IMR-90 (cell line): ENCODE measurements at regions not wholly inside any gene's neighbourhood (a gene's known extent, or its start where the extent isn't known, plus 50 kb on each side); places are given as distances from the start of the nearest gene placed in this dataset.

Experiments used
- CEBPB ChIP-seq: IDR thresholded peaks from 2 replicates; pipeline ENCODE4 v1.6.1; 2012; ENCODE audit warnings: low read depth, low read length, improper control_type of control experiment
- ELK1 ChIP-seq: fragments of 150-350 bp; IDR thresholded peaks from 2 replicates; pipeline ENCODE4 v1.6.1; 2016; ENCODE audit warnings: low read depth, mild to moderate bottlenecking, low read length, moderate library complexity, borderline replicate concordance
- FOS ChIP-seq: fragments of 150-350 bp; IDR thresholded peaks from 2 replicates; pipeline ENCODE4 v1.6.1; 2016; ENCODE audit warnings: low read depth, low read length
- POLR2A ChIP-seq: IDR thresholded peaks from 2 replicates; pipeline ENCODE4 v1.6.1; 2012; ENCODE audit warnings: mild to moderate bottlenecking, low read depth, low read length
- RAD21 ChIP-seq: IDR thresholded peaks from 2 replicates; pipeline ENCODE4 v1.6.1; 2012; ENCODE audit warnings: low read length, improper control_type of control experiment
- RFX5 ChIP-seq: IDR thresholded peaks from 2 replicates; pipeline ENCODE4 v1.8.0; 2012; ENCODE audit warnings: low read depth, mild to moderate bottlenecking, low read length, moderate library complexity
- USF2 ChIP-seq: fragments of 150-350 bp; IDR thresholded peaks from 2 replicates; pipeline ENCODE4 v1.6.1; 2017; ENCODE audit warnings: mild to moderate bottlenecking, antibody characterized with exemption, low read length, low read depth
- TF ChIP-seq, protein P1 (sequence below): conservative IDR thresholded peaks from 2 replicates; pipeline ENCODE4 v1.5.1; 2012; ENCODE audit warnings: mild to moderate bottlenecking, low read depth, low read length, improper control_type of control experiment

GRCh38 chr6:106014955-106015354 is 71.2 kb upstream of the PRDM1 start:
- TF ChIP-seq CEBPB (no peak), ELK1 (no peak), POLR2A (no peak), RFX5 (no peak), FOS (no peak), RAD21 (no peak), USF2 (no peak)
- TF ChIP-seq, protein P1, sequence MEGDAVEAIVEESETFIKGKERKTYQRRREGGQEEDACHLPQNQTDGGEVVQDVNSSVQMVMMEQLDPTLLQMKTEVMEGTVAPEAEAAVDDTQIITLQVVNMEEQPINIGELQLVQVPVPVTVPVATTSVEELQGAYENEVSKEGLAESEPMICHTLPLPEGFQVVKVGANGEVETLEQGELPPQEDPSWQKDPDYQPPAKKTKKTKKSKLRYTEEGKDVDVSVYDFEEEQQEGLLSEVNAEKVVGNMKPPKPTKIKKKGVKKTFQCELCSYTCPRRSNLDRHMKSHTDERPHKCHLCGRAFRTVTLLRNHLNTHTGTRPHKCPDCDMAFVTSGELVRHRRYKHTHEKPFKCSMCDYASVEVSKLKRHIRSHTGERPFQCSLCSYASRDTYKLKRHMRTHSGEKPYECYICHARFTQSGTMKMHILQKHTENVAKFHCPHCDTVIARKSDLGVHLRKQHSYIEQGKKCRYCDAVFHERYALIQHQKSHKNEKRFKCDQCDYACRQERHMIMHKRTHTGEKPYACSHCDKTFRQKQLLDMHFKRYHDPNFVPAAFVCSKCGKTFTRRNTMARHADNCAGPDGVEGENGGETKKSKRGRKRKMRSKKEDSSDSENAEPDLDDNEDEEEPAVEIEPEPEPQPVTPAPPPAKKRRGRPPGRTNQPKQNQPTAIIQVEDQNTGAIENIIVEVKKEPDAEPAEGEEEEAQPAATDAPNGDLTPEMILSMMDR: no peak
